HL-60 (cell line): ENCODE measurements at regions not wholly inside any gene's neighbourhood (a gene's known extent, or its start where the extent isn't known, plus 50 kb on each side); places are given as distances from the start of the nearest gene placed in this dataset.

Experiments
- CTCF ChIP-seq: IDR thresholded peaks from one replicate; pipeline ENCODE4 v1.5.1; 2011; ENCODE audit warnings: low read length, control low read depth, inconsistent platforms; ENCODE audit not compliant: insufficient read depth
- POLR2AphosphoS5 ChIP-seq: IDR thresholded peaks from 2 replicates; pipeline ENCODE4 v1.6.1; 2012; ENCODE audit warnings: low read depth
- REST ChIP-seq: IDR thresholded peaks from 2 replicates; pipeline ENCODE4 v1.6.1; 2012; ENCODE audit warnings: low read depth; ENCODE audit not compliant: insufficient replicate concordance

DNA sequence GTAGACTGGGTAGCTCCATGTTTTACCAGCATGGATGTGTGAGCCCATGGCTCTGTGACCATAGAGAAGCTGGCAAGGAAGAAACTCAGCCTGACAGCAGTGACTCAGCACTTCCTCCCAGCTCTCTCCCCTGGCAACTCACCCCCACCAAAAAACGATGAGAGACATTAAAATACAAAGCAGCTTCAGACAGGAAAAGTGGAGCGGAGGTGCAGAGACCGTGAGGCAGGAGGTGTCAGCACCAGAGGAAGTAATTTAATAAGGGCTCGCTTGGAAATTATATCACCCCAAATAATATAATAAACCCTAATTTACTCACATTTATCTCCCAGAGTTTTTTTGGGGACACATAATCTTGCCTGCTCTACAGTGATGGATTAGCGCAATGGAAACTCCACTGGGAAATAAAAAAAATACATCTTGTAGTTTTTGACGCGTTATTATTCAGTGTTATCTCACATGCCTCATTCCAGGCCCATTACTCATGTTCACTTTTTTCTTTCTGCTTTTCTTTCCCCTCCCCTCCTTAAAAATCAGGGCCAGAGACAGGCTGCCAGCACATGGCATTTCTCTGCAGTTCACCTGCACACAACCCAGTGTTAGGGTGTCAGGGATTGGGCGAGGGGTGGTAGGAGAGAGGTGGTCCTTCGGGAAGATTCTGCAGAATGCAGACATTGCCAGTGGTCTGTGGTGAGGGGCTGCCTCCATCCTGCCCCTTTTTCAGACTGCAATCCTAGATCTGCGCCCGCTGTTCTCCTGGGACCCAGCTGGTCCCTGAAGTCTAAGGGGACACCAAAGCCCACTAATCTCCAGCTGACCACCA lies 170.8 kb downstream of the BUD13 start:
- no peak for TF ChIP-seq CTCF
- TF ChIP-seq POLR2AphosphoS5 = no peak
- no peak for TF ChIP-seq REST
